ENCODE measurements at regions not wholly inside any gene's neighbourhood (a gene's known extent, or its start where the extent isn't known, plus 50 kb on each side); places are given as distances from the start of the nearest gene placed in this dataset.

DNA sequence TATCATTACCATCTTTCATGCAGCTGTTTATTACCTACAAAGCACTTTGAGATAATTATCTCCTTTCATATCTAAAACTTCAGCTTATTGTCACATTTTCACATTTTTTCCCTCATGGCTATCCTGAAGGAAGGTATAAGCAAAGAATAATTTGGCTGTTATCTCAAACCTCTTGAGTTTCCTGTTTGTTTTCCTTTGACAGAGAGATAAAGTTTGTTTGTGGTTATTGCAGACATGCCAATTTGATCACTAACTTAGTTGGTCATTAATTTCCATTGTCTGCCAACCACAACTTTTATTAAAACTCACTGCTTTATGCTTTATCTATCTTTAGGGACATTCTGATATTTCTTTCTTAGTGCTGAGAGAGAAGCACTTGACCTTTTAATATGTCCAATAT is 89.8 kb upstream of the SPANXB1 start:
- Histone ChIP-seq H3K4me2 (ENCODE audit: insufficient read depth, low read length) (no peak overlapping the region), H4K20me1 (replicated peaks; ENCODE audit: control insufficient read depth, insufficient read depth, low read length) (no peaks in the 10 kb centered on the region), H2AFZ (ENCODE audit: low read depth, low read length) (no peak overlapping the region), H3K27me3 (ENCODE audit: control insufficient read depth in 2 of 2, insufficient read depth in 2 of 2, low read length in 2 of 2) (no peaks in the 10 kb centered on the region), H3K36me3 (ENCODE audit: control insufficient read depth, insufficient read depth, low read length) (no peaks in the 10 kb centered on the region), H3K4me3 (no peak overlapping the region), H3K9me3 (replicated peaks; ENCODE audit: control insufficient read depth, insufficient read depth, low read depth, low read length) (no peaks in the 10 kb centered on the region), H3K9me1 (ENCODE audit: control insufficient read depth, insufficient read depth, low read length) (no peaks in the 10 kb centered on the region), H3K27ac (ENCODE audit: extremely low read depth, low read depth, low read length) (no peak overlapping the region), H3K4me1 (replicated peaks in 1 of 2; ENCODE audit: control insufficient read depth in 2 of 2, insufficient read depth in 2 of 2, low read length in 2 of 2) (no peaks in the 10 kb centered on the region), H3K79me2 (ENCODE audit: control insufficient read depth, insufficient read depth, low read length) (no peaks in the 10 kb centered on the region), H3K9ac (ENCODE audit: insufficient read depth in 1 of 2, low read depth in 2 of 2, low read length in 2 of 2) (no peak overlapping the region)
- POLR2A ChIA-PET, result no interaction called here
- intact Hi-C loops (cut with micrococcal nuclease), result no loop called here
- no peak for TF ChIP-seq CREB1 (IDR thresholded peaks at IDR 0.05)
- TF ChIP-seq CREB1 (CRISPR knock-in tag; IDR thresholded peaks at IDR 0.05), result no peak
- no peak for TF ChIP-seq PCBP2 (IDR thresholded peaks at IDR 0.05; ENCODE audit: low read depth, low read length, poor library complexity, severe bottlenecking)
- no peak for TF ChIP-seq PCBP1 (IDR thresholded peaks at IDR 0.05; ENCODE audit: low read depth, low read length, poor library complexity, severe bottlenecking)
- TF ChIP-seq HLTF (IDR thresholded peaks at IDR 0.05), result no peak
- TF ChIP-seq, protein P1, sequence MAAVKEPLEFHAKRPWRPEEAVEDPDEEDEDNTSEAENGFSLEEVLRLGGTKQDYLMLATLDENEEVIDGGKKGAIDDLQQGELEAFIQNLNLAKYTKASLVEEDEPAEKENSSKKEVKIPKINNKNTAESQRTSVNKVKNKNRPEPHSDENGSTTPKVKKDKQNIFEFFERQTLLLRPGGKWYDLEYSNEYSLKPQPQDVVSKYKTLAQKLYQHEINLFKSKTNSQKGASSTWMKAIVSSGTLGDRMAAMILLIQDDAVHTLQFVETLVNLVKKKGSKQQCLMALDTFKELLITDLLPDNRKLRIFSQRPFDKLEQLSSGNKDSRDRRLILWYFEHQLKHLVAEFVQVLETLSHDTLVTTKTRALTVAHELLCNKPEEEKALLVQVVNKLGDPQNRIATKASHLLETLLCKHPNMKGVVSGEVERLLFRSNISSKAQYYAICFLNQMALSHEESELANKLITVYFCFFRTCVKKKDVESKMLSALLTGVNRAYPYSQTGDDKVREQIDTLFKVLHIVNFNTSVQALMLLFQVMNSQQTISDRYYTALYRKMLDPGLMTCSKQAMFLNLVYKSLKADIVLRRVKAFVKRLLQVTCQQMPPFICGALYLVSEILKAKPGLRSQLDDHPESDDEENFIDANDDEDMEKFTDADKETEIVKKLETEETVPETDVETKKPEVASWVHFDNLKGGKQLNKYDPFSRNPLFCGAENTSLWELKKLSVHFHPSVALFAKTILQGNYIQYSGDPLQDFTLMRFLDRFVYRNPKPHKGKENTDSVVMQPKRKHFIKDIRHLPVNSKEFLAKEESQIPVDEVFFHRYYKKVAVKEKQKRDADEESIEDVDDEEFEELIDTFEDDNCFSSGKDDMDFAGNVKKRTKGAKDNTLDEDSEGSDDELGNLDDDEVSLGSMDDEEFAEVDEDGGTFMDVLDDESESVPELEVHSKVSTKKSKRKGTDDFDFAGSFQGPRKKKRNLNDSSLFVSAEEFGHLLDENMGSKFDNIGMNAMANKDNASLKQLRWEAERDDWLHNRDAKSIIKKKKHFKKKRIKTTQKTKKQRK (IDR thresholded peaks at IDR 0.05; ENCODE audit: borderline replicate concordance, low read depth, low read length), result no peak
- TF ChIP-seq, protein P2, sequence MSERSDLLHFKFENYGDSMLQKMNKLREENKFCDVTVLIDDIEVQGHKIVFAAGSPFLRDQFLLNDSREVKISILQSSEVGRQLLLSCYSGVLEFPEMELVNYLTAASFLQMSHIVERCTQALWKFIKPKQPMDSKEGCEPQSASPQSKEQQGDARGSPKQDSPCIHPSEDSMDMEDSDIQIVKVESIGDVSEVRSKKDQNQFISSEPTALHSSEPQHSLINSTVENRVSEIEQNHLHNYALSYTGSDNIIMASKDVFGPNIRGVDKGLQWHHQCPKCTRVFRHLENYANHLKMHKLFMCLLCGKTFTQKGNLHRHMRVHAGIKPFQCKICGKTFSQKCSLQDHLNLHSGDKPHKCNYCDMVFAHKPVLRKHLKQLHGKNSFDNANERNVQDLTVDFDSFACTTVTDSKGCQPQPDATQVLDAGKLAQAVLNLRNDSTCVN (CRISPR knock-in tag; IDR thresholded peaks at IDR 0.05), result no peak
- TF ChIP-seq ZNF3 (CRISPR knock-in tag; IDR thresholded peaks at IDR 0.05), result no peak
- TF ChIP-seq ZNF76 (CRISPR knock-in tag; IDR thresholded peaks at IDR 0.05; ENCODE audit: borderline replicate concordance), result no peak
- TF ChIP-seq PTBP1 (IDR thresholded peaks at IDR 0.05; ENCODE audit: low read depth, low read length), result no peak
- TF ChIP-seq ZNF354B (CRISPR knock-in tag; IDR thresholded peaks at IDR 0.05), result no peak
- TF ChIP-seq, protein P3, sequence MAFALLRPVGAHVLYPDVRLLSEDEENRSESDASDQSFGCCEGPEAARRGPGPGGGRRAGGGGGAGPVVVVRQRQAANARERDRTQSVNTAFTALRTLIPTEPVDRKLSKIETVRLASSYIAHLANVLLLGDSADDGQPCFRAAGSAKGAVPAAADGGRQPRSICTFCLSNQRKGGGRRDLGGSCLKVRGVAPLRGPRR (CRISPR knock-in tag; IDR thresholded peaks at IDR 0.05), result no peak
- no peak for TF ChIP-seq ETV1 (tag; conservative IDR thresholded peaks at IDR 0.05; ENCODE audit: low read depth)
- TF ChIP-seq GATAD2B (IDR thresholded peaks at IDR 0.05; ENCODE audit: borderline replicate concordance), result no peak
- TF ChIP-seq CREM (IDR thresholded peaks at IDR 0.05; ENCODE audit: low read depth), result no peak
- TF ChIP-seq ZFP36 (IDR thresholded peaks at IDR 0.05; ENCODE audit: low read depth, low read length, partially characterized antibody), result no peak
- TF ChIP-seq HMGN3 (IDR thresholded peaks at IDR 0.05; ENCODE audit: borderline replicate concordance, extremely low read depth, insufficient read length, low read depth, low read length), result no peak
- no peak for TF ChIP-seq ARID2 (IDR thresholded peaks at IDR 0.05)
- DNase-seq (ENCODE audit: extremely low read depth in 1 of 4, low spot score in 3 of 4) (no peak), FAIRE-seq (no peak), ATAC-seq (no peak)
- no TSS peak for BruUV-seq (replicated peaks)
- in situ Hi-C loops (cut with MboI), result no loop called here
- CTCF ChIA-PET (ENCODE audit: low intra/inter-chr PET ratio), result no interaction called here

Measured in K562 (cell line).